Mucosa of gallbladder (tissue), 1 donor: ENCODE measurements at regions not wholly inside any gene's neighbourhood (a gene's known extent, or its start where the extent isn't known, plus 50 kb on each side); places are given as distances from the start of the nearest gene placed in this dataset.
"Not testable (repeated sequence)": the region's sequence is repeated elsewhere in the genome, so short reads cannot be mapped to it uniquely, and the experiment has no call there.

Source experiments
- DNase-seq: peaks from one replicate; pipeline ENCODE4 v3.0.0-alpha.2; 2020; ENCODE audit warnings: low spot score
- donor health status: DM: no; HTN: no; CAD: no.

DNA sequence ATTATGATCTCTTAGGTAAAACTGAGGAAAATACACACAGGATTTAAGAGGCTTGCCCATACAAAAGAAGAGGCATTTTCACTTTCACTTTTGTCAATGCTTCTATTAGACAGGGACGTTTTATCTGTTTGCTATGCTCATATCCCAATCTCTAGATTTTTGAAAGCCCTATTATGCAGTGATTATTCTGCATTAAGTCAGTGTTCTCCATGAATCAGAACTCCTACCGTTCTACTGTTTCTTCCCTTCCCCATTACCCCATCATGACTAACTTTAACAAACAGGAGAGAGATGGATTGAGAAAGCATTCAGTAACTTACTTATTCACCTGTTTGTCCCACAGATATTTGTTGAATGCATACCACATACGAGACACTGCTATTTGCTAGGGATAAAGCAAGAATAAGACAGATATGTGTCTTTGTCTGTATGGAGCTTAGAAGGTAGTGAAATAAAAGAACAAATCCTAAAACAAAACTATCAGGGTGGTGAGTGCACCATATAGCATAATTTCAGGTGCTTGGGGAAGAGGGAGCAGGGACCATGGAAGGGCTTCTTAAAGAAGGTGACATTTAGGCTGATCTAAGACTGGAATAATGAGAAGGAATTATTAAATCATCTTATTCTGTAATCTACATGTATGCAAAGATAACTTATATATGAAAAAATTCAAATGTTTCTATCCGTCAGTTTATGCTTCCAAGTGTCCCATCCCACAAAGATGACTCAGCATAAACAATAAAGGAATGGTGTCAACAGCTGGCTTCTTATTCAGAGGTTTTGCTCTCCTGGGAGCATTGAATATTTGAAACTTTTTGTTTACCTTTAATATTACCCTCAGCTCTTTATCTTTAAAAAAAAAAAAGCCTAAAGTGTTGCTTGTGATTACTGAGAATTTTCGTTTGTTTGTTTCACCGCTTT lies 328.1 kb downstream of the HINT1 start:
- no peak for DNase-seq

DNA sequence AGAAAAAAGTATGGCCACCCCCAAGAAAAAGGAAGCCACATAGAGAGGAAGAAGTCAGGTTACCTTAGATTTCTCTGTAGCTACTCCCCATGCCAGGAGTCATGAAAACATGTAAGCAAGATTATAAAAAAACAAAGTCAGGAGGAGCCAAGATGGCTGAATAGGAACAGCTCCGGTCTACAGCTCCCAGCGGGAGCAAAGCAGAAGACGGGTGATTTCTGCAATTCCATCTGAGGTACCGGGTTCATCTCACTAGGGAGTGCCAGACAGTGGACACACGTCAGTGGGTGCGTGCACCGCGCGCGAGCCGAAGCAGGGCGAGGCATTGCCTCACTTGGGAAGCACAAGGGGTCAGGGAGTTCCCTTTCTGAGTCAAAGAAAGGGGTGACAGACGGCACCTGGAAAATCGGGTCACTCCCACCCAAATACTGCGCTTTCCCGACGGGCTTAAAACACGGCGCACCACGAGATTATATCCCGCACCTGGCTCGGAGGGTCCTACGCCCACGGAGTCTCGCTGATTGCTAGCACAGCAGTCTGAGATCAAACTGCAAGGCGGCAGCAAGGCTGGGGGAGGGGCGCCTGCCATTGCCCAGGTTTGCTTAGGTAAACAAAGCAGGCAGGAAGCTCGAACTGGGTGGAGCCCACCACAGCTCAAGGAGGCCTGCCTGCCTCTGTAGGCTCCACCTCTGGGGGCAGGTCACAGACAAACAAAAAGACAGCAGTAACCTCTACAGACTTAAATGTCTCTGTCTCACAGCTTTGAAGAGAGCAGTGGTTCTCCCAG lies 347.3 kb downstream of the HINT1 start:
- not testable (repeated sequence) for DNase-seq

DNA sequence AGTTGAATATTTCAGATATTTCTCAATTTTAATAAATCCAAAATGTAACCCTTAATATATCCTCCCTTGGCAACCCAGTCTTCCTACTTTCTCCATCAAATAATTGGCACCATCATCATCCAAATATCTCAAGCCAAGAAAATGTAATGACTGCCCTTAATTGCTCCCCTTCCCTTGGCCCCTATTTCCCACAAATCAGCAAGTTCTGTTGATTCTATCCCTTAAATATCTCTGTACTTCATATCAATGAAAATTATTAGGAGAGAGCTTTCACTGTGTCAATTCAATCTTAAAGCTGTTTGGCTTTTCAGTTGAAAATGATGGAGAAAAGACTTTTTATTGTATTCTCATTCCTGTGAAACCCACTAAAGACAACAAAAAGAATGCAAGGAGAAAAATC lies 349.8 kb downstream of the HINT1 start:
- DNase-seq, result no peak

DNA sequence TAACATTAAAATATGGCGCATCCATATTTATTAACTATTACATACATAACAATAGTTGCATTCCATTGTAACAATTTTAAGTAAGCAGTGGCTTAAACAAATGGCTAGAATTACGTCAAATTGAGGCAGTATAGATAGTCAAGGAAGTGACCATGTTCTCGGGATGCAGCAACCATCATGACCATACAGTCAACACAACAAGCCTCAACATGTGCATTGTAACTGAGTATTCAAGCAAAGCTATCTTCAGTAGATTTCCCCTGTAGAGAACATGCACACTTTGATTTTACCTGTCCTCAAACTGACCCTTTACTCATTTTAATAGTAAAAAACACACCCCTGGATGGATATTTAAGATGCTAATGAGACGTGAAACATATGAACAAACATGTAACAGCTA lies 356.4 kb downstream of the HINT1 start:
- DNase-seq, result no peak

DNA sequence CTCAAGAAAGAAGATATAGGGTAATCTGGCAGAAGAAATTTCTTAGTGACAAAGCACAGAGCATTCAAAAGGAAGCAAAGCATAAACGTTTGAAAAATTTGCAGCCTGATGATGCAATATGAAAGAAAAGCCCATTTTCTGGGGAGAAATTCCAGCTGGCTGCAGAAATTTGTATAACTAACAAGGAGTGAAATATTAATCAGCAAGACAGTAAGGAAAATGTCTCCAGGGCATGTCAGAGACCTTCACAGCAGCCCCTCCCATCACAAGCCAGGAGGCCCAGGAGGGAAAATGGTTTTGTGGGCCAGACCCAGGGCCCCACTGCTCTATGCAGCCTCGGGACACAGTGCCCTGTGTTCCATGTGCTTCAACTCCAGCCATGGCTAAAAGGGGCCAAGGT lies 359.4 kb downstream of the HINT1 start:
- DNase-seq, result no peak

DNA sequence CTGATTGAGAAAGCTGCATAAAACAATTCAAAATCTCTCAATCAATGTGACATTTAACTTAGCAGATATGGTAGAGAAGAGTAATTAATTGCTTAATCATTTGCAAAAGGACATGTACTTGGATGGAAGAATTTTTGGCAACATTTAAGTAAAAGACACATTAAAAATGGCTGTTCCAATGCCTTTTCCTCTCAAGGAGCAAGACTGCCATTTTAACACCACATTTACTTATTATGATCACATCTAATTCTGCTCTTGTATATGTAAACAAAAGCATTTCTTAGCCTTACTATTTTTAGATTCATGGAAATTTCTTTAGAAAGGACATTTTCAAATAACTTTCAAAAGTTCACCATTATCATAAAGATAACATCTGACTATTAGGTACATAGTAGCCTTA lies 360.0 kb downstream of the HINT1 start:
- no peak for DNase-seq

DNA sequence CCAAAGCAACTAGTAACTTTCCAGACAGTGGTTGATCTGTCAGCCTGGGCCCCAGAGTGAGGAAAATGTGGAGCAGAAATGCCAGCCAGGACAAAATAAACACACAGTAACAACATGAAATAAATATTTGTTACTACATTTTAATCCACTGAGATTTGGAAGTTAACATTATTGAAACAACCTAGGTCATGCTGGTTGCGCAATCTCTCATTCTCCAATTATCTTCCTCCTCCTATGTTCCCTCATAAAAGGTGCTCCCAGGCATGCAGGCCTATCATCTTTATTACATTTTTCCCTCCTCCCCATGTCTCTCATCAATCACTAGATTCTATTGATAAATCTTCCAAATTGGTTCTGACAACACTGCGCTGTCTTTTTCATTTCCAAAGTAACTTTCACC lies 363.1 kb downstream of the HINT1 start:
- DNase-seq, result no peak

DNA sequence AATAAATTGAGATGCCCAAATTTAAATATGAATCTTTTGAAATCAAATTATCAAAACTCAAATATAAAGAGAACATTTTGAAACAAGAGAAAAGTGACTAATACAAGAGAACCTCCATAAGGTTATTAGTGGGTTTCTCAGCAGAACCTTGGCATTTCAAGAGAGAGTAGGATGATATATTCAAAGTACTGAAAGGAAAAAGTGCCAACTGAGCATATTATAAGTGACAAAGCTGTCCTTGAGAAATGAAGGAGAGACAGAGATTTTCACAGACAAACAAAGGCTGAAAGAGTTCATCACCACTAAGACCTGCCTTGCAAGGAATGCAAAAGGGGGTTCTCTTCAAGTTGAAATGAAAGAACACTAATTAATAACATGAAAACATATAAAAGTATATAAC lies 366.0 kb downstream of the HINT1 start:
- DNase-seq, result no peak

DNA sequence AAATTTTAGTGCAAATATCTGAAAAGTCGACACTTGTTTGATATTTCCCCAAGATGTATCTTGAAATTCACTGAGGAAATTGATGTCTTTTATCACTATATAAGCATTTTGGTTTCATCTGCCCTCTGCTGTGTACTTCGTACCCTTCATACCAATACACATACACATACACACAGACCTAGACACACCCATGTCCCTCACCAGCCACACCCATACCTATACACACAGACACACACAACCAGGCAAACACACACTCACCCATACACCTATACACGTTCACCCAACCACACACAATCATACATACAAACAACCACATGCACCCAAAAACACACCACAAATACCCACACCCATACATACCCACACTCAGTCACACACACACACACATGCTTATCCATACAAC lies 367.8 kb downstream of the HINT1 start:
- no peak for DNase-seq

DNA sequence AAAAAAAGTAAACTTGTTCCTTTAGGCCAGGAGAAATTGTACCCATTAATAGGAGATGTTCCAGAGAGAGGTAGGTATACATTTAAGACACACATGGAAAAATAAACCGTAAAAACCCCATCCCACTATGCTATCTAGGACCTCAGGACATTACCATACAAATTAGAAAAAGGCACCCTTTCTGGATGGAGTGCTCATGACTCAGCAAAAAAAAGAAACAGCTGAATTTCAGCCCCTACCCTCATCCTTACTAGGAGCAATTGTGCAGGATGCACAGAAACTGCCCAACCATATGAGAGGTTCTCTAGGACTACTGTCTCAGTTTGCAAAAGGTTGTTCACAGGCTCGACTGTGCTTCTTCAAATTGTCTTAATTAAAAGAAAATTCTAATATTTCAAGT lies 368.2 kb downstream of the HINT1 start:
- DNase-seq, result no peak

DNA sequence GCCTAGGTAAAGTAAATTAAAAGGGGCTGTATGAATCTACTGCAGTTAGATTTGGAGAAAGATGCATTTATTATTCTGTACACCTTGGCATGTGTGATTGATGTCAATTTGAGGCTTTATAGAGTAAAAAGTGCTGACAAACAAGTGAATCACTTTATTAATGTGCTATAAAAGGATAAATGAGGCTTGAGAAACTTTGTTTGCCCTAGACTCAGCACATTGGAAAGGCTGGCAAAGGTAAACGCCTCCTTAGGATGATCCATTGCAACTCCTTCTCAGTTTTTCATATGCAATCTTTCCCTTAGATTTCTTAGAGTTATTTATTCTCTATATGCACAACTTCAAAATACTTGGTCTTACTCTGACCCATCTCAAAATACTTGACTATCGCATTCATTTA lies 369.0 kb downstream of the HINT1 start:
- DNase-seq, result no peak

DNA sequence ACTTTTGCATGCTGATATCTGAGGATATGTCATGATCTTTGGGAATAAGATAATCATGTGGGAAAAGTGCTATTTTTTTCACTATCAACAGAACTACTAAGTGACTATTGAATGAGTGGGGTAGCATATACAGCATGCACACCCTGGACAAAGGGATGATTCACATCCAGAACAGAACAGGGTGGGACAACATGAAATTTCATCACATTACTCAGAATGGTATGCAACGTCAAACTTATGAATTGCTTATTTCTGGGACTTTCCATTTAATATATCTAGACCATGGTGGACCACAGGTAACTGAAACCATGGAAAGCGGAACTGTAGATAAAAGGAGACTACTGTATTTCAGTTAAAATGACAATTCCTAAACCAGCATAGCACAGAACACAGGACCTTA lies 370.0 kb downstream of the HINT1 start:
- DNase-seq, result no peak

DNA sequence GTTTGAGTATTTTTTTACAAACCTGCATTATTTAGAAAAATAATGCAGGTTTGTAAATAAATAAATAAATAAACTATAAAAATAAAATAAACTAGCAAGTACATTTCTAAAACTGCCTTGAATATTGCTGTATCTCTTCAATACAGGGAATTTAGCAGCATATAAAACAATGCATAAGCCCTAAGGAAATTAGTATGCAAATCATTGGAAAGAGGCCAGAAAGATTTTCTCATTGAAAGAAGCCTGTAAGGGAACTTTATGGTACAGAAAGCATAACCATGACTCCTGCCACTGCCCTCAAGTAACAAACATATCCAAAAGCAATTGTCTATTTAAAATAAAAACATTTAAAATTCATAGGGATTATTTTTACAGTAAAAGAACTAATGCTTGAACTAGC lies 387.3 kb downstream of the HINT1 start:
- no peak for DNase-seq

DNA sequence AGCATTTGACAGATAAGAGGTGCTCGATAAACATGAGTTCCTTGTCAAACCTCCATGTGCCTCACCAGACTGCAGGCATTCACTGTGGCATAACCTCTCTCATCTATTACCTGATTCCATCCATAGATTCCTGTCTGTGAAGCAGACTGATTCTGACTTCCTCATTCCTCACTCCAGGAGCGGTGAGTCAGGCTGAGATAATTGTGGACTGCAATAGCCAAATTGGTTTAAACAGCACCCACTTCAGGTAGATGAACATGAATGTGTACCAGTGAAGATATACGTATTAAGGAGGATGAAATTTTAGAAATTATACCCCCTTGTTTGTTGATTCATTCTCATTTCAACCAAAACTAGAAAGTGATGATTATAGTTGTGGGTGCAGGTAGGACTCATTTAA lies 391.2 kb downstream of the HINT1 start:
- DNase-seq, result no peak

DNA sequence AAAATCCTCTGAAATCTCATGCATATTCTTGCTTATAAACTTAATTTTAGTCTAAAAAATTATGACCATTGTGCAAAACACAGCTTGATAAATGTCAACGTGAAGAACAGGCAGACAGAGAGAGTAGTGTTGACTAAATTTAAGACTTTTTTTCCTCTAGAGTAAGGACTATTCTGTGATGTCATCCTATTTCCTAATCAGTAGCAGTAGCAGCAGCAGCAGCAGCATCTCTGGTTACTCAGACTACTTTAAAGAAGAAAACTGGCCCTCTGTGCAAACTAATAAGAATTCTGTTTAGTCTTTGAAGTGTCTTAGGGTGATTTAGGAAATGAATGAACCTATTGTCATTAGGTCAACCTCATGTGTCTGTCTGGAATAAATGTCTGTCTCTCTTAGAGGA lies 403.0 kb downstream of the HINT1 start:
- DNase-seq, result no peak

DNA sequence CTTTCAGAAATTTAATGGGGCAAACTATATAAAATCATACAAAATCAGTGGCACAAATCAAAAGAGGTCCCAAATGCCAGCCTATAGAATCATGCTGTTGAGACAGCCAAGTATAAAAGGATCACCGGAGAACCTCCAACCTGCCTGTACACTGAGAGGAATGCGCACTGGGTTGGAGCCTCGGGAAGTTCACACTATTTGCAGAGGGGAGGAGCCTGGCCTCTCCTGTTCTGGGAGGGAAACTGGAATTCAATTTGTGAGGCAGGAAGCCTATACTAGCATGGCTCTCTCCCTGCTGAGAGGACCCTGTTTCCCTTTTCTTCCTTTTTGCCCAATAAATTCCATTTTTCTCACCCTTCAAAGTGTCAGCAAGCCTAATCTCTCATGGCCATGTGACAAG lies 406.0 kb downstream of the HINT1 start:
- DNase-seq, result no peak

DNA sequence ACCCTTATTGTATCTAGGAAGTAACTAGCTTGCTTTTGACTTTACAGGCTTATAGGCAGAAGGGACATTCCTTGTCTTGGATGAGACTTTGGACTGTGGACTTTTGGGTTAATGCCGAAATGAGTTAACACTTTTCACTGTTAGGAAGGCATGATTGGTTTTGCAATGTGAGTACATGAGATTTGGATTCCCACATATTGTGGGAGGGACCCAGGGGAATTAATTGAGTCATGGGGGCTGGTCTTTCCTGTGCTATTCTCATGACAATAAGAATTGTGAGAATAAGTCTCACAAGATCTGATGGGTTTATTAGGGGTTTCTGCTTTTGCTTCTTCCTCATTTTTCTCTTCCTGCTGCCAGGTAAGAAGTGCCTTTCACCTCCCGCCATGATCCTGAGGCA lies 417.5 kb downstream of the HINT1 start:
- DNase-seq, result no peak

DNA sequence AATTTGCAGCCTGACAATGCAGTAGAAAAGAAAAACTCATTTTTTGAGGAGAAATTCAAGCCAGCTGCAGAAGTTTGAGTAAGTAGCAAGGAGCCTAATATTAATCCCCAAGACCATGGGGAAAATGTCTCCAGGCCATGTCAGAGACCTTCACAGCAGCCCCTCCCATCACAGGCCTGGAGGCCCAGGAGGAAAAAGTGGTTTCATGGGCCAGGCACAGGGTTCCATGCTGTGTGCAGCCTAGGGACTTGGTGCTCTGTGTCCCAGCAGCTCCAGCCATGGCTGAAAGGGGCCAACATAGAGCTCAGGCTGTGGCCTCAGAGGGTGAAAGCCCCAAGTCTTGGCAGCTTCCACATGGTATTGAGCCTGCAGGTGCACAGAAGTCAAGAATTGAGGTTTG lies 418.4 kb downstream of the HINT1 start:
- DNase-seq, result not testable (repeated sequence)

DNA sequence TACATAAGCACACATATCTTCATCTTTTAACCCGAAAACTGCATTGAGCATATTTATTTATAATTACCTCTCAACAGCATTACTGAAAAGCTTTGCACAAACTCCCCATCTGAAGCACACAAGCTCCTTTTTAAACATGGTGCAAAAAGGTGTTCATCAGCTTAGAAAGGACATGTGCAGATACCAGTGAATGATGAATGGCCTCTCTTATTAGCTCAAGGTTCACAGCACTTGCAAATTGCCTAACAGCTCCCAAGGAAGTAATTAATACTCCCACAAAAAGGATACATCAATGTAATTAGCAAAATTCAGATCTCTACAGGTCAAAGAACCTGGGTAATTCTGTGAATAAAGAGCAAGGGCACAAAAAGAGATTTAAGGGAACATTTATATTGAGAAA lies 422.0 kb downstream of the HINT1 start:
- DNase-seq, result no peak

DNA sequence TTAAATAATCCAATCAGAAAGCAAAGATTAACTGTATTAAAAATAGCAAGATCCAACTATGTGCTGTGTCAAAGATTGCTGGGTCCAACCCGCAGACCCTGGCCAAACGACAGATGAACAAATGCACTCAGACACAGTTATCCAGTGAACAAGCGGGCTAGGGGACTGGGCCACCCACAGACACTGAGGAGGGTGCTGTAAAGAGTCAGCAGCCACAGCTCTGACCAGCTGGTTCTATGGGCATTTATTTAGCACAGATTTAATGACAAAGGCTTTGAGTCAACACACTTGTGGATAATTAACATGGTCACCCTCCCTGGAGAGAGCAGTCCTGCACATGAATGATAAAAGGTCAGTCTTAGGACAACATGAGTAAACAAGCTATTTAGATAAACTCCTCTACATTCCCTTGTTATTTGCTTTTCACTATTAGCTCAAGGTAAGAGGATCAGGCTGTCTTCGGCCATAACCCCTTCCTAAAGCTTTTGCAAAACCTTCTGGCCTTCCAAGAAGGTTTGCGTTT lies 424.9 kb downstream of the HINT1 start:
- DNase-seq, result no peak

DNA sequence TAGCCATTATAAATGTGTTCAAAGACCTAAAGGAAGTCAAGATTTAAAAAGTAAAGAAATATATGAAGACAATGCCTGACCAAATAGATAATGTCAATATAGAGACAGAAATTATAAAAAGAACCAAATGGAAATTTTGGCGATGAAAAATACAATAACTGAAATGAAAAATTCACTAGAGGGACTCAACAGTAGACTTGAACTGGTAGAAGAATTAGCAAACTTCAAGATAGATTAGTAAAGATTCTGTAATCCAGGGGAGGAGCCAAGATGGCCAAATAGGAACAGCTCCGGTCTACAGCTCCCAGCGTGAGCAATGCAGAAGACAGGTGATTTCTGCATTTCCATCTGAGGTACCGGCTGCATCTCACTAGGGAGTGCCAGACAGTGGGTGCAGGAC lies 433.2 kb downstream of the HINT1 start:
- DNase-seq, result no peak

DNA sequence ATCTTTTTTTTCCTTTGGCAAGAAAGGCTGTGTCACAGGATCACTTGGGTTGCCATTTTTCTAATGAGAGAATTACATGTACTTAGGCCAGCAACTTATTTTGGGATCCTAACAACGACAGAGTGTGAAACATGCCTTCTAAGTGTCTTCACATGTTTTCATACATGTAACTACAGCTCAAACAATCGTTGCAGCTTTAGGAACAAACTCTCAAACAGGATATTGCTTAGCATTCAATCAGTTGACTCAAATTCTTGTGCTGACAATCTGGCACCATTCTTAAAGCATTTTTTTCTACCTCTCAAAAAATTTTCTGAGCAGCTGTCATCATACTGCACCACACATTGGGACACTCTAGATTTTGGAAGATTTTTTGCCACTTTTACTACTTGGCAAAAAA lies 435.5 kb downstream of the HINT1 start:
- DNase-seq, result no peak

DNA sequence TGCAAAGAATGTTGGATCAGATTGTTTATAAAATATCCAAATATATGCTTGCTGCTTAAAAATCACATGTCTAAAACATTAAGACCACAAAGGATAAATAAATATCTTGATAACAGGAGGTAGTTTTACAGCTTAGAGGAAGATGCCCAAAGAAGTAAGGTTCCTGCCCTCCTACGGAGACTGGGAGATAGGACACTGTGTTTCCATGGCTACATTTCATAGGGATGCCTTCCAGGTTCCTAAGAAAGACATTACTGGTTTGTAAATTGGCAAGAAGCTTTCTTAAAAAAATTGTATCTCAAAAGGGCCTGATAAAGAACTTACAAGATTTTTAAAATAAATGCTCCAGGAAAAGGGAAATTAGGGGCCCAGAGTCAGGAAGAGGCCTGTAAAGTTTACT lies 437.2 kb downstream of the HINT1 start:
- DNase-seq, result no peak
